ENCODE measurements at regions not wholly inside any gene's neighbourhood (a gene's known extent, or its start where the extent isn't known, plus 50 kb on each side); places are given as distances from the start of the nearest gene placed in this dataset.
A peak's percentile ranks its signal among the peaks of the same experiment; 100 is the strongest.

DNA sequence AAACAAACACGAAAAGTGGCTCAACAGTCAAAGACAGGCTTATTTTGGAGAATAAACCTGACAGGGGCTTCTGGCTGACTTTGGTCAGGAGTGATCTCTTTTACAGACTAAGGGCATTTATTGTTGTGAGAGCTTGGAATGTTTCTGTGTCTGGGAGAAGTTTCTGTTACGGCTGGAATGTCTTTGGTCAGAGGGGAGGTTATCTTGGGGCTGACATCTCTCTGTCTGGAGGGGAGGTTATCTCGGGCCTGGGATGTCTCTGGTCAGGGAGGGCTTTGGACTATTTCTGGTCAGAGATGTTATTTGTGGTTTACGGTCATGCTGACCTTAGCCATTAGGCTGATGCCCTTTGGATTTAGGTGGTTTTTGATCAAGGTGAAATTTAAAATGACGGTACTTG is 345.5 kb upstream of the FSIP2 start:
- TF ChIP-seq EZH2 (IDR thresholded peaks at IDR 0.05; ENCODE audit: insufficient read depth, low read length): no peak
- TF ChIP-seq, protein P1, sequence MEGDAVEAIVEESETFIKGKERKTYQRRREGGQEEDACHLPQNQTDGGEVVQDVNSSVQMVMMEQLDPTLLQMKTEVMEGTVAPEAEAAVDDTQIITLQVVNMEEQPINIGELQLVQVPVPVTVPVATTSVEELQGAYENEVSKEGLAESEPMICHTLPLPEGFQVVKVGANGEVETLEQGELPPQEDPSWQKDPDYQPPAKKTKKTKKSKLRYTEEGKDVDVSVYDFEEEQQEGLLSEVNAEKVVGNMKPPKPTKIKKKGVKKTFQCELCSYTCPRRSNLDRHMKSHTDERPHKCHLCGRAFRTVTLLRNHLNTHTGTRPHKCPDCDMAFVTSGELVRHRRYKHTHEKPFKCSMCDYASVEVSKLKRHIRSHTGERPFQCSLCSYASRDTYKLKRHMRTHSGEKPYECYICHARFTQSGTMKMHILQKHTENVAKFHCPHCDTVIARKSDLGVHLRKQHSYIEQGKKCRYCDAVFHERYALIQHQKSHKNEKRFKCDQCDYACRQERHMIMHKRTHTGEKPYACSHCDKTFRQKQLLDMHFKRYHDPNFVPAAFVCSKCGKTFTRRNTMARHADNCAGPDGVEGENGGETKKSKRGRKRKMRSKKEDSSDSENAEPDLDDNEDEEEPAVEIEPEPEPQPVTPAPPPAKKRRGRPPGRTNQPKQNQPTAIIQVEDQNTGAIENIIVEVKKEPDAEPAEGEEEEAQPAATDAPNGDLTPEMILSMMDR (IDR thresholded peaks at IDR 0.05; ENCODE audit: insufficient read depth, low read depth, low read length): no peak
- no peaks in the 10 kb centered on the region for H3K36me3 ChIP-seq (ENCODE audit: insufficient read depth, low read length)
- Mint-ChIP-seq H3K9me3 (ENCODE audit: unreplicated experiment) (no peaks in the 10 kb centered on the region), H3K27me3 (ENCODE audit: low read depth, unreplicated experiment) (no peaks in the 10 kb centered on the region), H3K27ac (ENCODE audit: unreplicated experiment) (peak overlapping the region; percentile 83), H3K36me3 (ENCODE audit: low read depth, unreplicated experiment) (no peaks in the 10 kb centered on the region), H3K4me3 (ENCODE audit: unreplicated experiment) (no peak overlapping the region), H3K4me1 (ENCODE audit: low read depth, unreplicated experiment) (peaks cover 3% of the 10 kb centered on the region)
- FAIRE-seq (no peak), DNase-seq (ENCODE audit: low read depth) (no peak)
- H2AFZ ChIP-seq (ENCODE audit: low read depth, low read length): no peak overlapping the region
- H3K27me3 ChIP-seq (ENCODE audit: insufficient read depth, low read length): no peaks in the 10 kb centered on the region
- no peak overlapping the region for H3K27ac ChIP-seq (ENCODE audit: low read depth, low read length)
- no peaks in the 10 kb centered on the region for H3K4me1 ChIP-seq (ENCODE audit: insufficient read depth, low read length)
- H4K20me1 ChIP-seq (ENCODE audit: insufficient read depth, low read length): no peaks in the 10 kb centered on the region
- H3K79me2 ChIP-seq (ENCODE audit: insufficient read depth, low read length): no peaks in the 10 kb centered on the region
- H3K9ac ChIP-seq (ENCODE audit: low read length): no peak overlapping the region
- H3K4me3 ChIP-seq (ENCODE audit: insufficient read depth, low read depth, low read length): no peak overlapping the region
- no peak overlapping the region for H3K4me2 ChIP-seq (ENCODE audit: low read length)
- H3K9me3 ChIP-seq (ENCODE audit: insufficient read depth, low read depth, low read length): peaks cover 4% of the 10 kb centered on the region

DNA sequence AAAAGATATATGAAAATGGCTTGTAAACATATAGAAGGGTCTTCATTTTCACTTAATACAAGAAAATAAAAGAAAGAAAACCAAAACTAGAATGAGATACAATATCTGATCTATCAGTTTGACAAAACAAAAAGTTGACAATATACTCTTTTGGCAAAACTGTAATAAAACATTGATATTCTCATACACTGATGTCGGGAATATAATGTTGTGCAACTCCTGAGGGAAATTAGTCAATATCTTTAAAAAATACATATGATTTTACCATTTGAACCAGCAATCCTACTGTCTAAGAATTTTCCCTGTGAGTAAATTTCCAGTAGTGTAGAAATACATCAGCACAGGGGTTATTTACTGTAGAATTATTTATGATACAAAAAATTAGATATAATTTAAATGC is 336.1 kb upstream of the FSIP2 start:
- H4K20me1 ChIP-seq (ENCODE audit: insufficient read depth, low read length): no peaks in the 10 kb centered on the region
- no peak for TF ChIP-seq EZH2 (IDR thresholded peaks at IDR 0.05; ENCODE audit: insufficient read depth, low read length)
- TF ChIP-seq, protein P1 (IDR thresholded peaks at IDR 0.05; ENCODE audit: insufficient read depth, low read depth, low read length): no peak
- H3K9me3 ChIP-seq (ENCODE audit: insufficient read depth, low read depth, low read length): no peaks in the 10 kb centered on the region
- H3K4me1 ChIP-seq (ENCODE audit: insufficient read depth, low read length): no peaks in the 10 kb centered on the region
- H2AFZ ChIP-seq (ENCODE audit: low read depth, low read length): no peak overlapping the region
- Mint-ChIP-seq H3K27me3 (ENCODE audit: low read depth, unreplicated experiment) (no peaks in the 10 kb centered on the region), H3K4me1 (ENCODE audit: low read depth, unreplicated experiment) (no peaks in the 10 kb centered on the region), H3K27ac (ENCODE audit: unreplicated experiment) (no peak overlapping the region), H3K9me3 (ENCODE audit: unreplicated experiment) (no peaks in the 10 kb centered on the region), H3K36me3 (ENCODE audit: low read depth, unreplicated experiment) (no peaks in the 10 kb centered on the region), H3K4me3 (ENCODE audit: unreplicated experiment) (no peak overlapping the region)
- FAIRE-seq (no peak), DNase-seq (ENCODE audit: low read depth) (no peak)
- H3K27ac ChIP-seq (ENCODE audit: low read depth, low read length): no peak overlapping the region
- no peaks in the 10 kb centered on the region for H3K36me3 ChIP-seq (ENCODE audit: insufficient read depth, low read length)
- H3K9ac ChIP-seq (ENCODE audit: low read length): no peak overlapping the region
- no peaks in the 10 kb centered on the region for H3K79me2 ChIP-seq (ENCODE audit: insufficient read depth, low read length)
- no peak overlapping the region for H3K4me2 ChIP-seq (ENCODE audit: low read length)
- H3K27me3 ChIP-seq (ENCODE audit: insufficient read depth, low read length): no peaks in the 10 kb centered on the region
- H3K4me3 ChIP-seq (ENCODE audit: insufficient read depth, low read depth, low read length): no peak overlapping the region

DNA sequence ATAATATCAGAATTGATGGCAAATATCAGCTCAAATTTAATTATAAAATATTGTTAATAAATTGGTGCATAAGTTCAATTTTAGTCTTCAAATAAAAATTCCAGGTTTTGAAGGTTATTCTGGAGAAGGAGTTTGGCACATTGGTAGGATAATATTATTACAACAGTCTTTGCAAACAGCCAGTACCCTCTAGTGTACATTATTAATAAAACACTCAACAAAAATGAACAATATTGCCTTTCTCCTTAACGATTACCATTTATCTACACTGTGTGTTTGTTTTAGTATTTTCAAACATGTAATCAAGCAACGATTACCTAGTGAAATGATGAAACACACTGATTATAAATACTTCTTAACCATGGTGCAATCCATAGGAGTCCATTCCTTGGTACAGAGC is 334.0 kb upstream of the FSIP2 start:
- Histone ChIP-seq H3K4me1 (ENCODE audit: insufficient read depth, low read length) (no peaks in the 10 kb centered on the region), H4K20me1 (ENCODE audit: insufficient read depth, low read length) (no peaks in the 10 kb centered on the region), H2AFZ (ENCODE audit: low read depth, low read length) (no peak overlapping the region), H3K9me3 (ENCODE audit: insufficient read depth, low read depth, low read length) (no peaks in the 10 kb centered on the region), H3K9ac (ENCODE audit: low read length) (no peak overlapping the region), H3K4me3 (ENCODE audit: insufficient read depth, low read depth, low read length) (no peak overlapping the region), H3K4me2 (ENCODE audit: low read length) (no peak overlapping the region), H3K27ac (ENCODE audit: low read depth, low read length) (no peak overlapping the region), H3K79me2 (ENCODE audit: insufficient read depth, low read length) (no peaks in the 10 kb centered on the region), H3K27me3 (ENCODE audit: insufficient read depth, low read length) (no peaks in the 10 kb centered on the region), H3K36me3 (ENCODE audit: insufficient read depth, low read length) (no peaks in the 10 kb centered on the region)
- Mint-ChIP-seq H3K4me3 (ENCODE audit: unreplicated experiment) (no peak overlapping the region), H3K9me3 (ENCODE audit: unreplicated experiment) (no peaks in the 10 kb centered on the region), H3K27me3 (ENCODE audit: low read depth, unreplicated experiment) (no peaks in the 10 kb centered on the region), H3K36me3 (ENCODE audit: low read depth, unreplicated experiment) (no peaks in the 10 kb centered on the region), H3K27ac (ENCODE audit: unreplicated experiment) (no peak overlapping the region), H3K4me1 (ENCODE audit: low read depth, unreplicated experiment) (no peaks in the 10 kb centered on the region)
- TF ChIP-seq EZH2 (IDR thresholded peaks at IDR 0.05; ENCODE audit: insufficient read depth, low read length): no peak
- TF ChIP-seq, protein P1 (IDR thresholded peaks at IDR 0.05; ENCODE audit: insufficient read depth, low read depth, low read length): no peak
- no peak for FAIRE-seq
- no peak for DNase-seq (ENCODE audit: low read depth)
